ENCODE measurements at regions not wholly inside any gene's neighbourhood (a gene's known extent, or its start where the extent isn't known, plus 50 kb on each side); places are given as distances from the start of the nearest gene placed in this dataset.

DNA sequence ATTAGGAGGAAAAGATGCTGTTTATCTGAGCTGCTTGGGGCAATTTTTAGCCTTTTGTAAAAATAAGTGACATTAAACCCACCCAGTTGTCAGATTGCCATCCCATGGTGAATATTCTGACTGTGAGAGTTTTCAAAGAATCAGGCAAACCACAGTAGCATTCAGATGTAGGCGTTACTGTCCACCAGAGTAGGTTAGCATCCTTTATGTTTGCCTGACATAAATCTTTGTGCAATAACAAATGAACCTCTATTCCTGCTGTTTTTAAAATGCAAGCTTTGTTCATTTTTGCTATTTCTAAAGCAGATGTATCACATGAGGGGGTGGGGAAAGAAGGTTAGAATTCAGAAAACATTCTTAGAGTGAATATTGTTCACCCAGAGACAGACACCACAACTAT, 427.8 kb downstream of the CDH9 start:
- TF ChIP-seq, protein P1, sequence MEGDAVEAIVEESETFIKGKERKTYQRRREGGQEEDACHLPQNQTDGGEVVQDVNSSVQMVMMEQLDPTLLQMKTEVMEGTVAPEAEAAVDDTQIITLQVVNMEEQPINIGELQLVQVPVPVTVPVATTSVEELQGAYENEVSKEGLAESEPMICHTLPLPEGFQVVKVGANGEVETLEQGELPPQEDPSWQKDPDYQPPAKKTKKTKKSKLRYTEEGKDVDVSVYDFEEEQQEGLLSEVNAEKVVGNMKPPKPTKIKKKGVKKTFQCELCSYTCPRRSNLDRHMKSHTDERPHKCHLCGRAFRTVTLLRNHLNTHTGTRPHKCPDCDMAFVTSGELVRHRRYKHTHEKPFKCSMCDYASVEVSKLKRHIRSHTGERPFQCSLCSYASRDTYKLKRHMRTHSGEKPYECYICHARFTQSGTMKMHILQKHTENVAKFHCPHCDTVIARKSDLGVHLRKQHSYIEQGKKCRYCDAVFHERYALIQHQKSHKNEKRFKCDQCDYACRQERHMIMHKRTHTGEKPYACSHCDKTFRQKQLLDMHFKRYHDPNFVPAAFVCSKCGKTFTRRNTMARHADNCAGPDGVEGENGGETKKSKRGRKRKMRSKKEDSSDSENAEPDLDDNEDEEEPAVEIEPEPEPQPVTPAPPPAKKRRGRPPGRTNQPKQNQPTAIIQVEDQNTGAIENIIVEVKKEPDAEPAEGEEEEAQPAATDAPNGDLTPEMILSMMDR (conservative IDR thresholded peaks at IDR 0.05; ENCODE audit: low read depth, low read length) = no peak
- no peak for DNase-seq (ENCODE audit: low read depth)

DNA sequence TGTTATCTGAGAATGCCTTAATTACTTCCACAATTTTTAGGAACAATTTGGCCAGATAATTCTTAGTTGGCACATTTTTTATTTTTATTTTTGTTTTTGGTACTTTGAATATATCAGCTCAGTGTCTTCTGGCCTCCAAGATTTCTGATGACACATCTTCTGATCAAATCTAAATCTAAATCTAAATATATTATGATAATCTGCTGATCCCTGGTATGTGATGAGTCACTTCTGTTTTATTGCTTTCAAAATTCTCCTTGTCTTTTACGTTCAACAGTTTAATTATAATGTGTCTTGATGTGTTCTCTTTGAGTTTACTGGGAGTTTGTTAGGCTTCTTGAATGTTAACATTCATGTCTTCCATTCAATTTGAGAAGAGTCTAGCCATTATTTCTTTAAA, 436.8 kb downstream of the CDH9 start:
- TF ChIP-seq, protein P1 (conservative IDR thresholded peaks at IDR 0.05; ENCODE audit: low read depth, low read length) = no peak
- DNase-seq (ENCODE audit: low read depth) = no peak
- H3K4me3 ChIP-seq (ENCODE audit: low read length) = no peak overlapping the region

More for the DNA sequence above, 427.8 kb downstream of the CDH9 start:
- H3K4me3 ChIP-seq (ENCODE audit: low read length) = no peak overlapping the region

DNA sequence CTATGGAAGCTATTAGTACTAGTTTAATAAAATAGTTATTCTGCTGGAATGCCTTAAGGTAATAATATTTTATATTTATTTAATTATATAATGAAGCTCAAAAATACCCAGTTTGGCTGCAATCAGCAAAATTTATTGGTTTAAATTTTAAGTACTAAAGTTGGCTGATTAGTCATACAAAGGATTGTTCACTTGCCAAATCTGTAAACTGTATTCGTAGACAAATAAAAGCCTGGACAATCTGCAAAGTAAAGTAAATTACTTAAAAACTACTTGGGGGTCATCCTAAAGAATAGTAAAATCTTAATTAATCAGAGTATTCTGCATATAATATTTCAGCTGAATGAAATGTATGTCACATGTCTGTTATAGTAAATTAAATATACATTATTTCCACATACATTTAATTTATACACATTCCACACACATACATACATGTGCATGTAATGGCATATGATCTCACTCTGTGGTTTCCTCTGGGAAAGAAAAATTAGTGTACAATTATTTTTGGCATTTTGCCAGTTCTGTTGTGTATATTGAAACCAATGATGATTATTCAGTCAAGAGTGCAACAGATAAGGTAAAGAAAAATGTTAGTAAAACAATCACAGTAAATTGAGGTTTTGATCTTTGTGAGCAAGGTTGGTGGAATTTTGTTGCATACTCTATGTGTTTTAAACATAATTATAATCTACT, 455.9 kb downstream of the CDH9 start:
- TF ChIP-seq, protein P1 (conservative IDR thresholded peaks at IDR 0.05; ENCODE audit: low read depth, low read length) = no peak
- peak; percentile 61 for DNase-seq (ENCODE audit: low read depth)
- no peak overlapping the region for H3K4me3 ChIP-seq (ENCODE audit: low read length)

DNA sequence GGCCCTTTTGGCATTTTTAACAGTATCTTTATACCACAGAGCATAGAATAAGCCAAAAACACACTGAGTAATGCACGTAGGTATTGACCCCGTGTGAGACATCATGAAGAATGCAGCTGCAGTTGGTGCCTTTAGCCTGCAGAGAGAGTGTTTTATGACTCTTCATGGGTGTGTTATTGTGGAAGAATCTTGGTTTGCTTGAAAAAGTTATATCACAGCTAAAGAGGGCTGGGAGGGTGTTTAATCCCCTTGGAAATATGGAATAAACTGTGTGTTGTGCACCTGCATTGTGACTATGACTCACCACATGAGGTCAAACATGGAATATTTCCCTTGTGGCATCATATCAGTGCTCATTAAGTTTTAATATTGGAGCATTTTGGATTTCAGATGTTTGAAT, 458.7 kb downstream of the CDH9 start:
- peak; percentile 90 for DNase-seq (ENCODE audit: low read depth)
- TF ChIP-seq, protein P1 (conservative IDR thresholded peaks at IDR 0.05; ENCODE audit: low read depth, low read length) = no peak
- H3K4me3 ChIP-seq (ENCODE audit: low read length) = no peak overlapping the region

DNA sequence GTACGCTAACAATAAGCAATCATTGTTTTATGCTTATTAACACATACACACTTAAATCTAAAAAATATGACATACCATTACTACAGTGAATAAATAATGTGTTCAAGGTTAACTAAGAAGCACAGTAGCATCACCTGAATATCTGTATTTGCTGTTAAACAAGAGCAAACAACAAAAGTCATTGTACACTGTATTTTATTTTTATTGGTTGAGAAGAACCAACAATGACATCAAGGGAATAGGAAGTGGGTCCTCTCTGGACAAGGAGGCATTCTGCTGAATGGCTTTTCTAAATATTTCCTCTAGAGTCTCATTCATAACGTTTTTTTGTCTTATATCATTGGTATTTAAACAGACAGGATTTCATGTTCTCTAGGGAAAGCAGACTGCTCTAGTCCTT, 460.4 kb downstream of the CDH9 start:
- no peak overlapping the region for H3K4me3 ChIP-seq (ENCODE audit: low read length)
- no peak for DNase-seq (ENCODE audit: low read depth)
- TF ChIP-seq, protein P1 (conservative IDR thresholded peaks at IDR 0.05; ENCODE audit: low read depth, low read length) = no peak

DNA sequence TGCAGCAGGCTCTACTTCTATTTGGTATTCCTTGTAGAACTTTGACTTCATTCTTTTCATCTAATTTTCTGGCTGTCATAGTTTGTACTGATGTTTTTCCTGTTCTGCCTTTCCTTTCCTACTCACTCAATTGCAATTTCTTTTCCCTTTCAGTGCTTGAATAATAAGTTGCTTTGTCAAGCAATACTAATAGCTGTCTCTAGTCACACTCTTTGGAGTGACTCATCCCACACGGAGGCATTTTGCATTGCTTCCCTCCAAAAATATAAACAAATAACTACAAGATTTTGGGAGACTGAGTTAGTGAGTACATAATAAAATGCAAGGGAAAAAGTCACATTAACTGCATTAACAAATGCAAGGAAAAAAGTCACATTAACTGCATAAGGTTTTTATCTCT, 465.9 kb downstream of the CDH9 start:
- DNase-seq (ENCODE audit: low read depth) = no peak
- no peak overlapping the region for H3K4me3 ChIP-seq (ENCODE audit: low read length)
- TF ChIP-seq, protein P1 (conservative IDR thresholded peaks at IDR 0.05; ENCODE audit: low read depth, low read length) = no peak

DNA sequence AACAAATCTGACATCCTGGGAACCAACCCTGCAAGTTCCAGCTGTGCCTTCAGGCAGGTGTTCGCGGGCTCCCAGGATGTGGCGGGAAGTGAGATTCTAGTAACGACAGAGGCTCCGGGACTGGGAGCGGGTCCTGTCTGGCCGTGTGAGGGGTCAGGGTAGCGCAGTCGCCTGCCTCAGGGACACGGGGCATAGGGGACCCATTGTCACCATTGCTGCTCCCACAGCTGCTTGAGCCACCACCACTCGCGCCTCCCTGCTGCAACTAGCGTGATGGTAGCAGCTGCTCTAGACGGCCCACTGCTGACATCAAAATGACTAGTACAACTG, 468.5 kb downstream of the CDH9 start:
- TF ChIP-seq, protein P1 (conservative IDR thresholded peaks at IDR 0.05; ENCODE audit: low read depth, low read length) = no peak
- no peak for DNase-seq (ENCODE audit: low read depth)
- H3K4me3 ChIP-seq (ENCODE audit: low read length) = no peak overlapping the region

Measured in retinal pigment epithelial cell (primary cell).